Epidermal melanocyte (primary cell): ENCODE measurements at regions not wholly inside any gene's neighbourhood (a gene's known extent, or its start where the extent isn't known, plus 50 kb on each side); places are given as distances from the start of the nearest gene placed in this dataset.
"Not testable (repeated sequence)": the region's sequence is repeated elsewhere in the genome, so short reads cannot be mapped to it uniquely, and the experiment has no call there.

Experiments
- DNase-seq: peaks from one replicate; pipeline ENCODE4 v3.0.0; 2011; ENCODE audit warnings: low spot score; ENCODE audit not compliant: insufficient read length

GRCh38 chr3:64392001-64392400 lies 166.7 kb upstream of the PRICKLE2 start:
- no peak for DNase-seq

- no peak for DNase-seq
Measured at GRCh38 chr3:64390893-64391292, 165.6 kb upstream of the PRICKLE2 start.

- no peak for DNase-seq
Measured at GRCh38 chr3:64388886-64389285, 163.6 kb upstream of the PRICKLE2 start.

GRCh38 chr3:64387688-64388087 lies 162.4 kb upstream of the PRICKLE2 start:
- DNase-seq, result no peak

GRCh38 chr3:64385277-64385676 lies 160.0 kb upstream of the PRICKLE2 start:
- DNase-seq, result no peak

- no peak for DNase-seq
Measured at GRCh38 chr3:64384561-64384960, 159.3 kb upstream of the PRICKLE2 start.

GRCh38 chr3:64382153-64382552 lies 156.9 kb upstream of the PRICKLE2 start:
- no peak for DNase-seq

- DNase-seq, result no peak
Measured at GRCh38 chr3:64381367-64381766, 156.1 kb upstream of the PRICKLE2 start.

- DNase-seq, result no peak
Measured at GRCh38 chr3:64380546-64380945, 155.3 kb upstream of the PRICKLE2 start.

- DNase-seq, result no peak
Measured at GRCh38 chr3:64379221-64379620, 154.0 kb upstream of the PRICKLE2 start.

GRCh38 chr3:64377942-64378341 lies 152.7 kb upstream of the PRICKLE2 start:
- no peak for DNase-seq

- DNase-seq, result no peak
Measured at GRCh38 chr3:64375737-64376136, 150.5 kb upstream of the PRICKLE2 start.

- DNase-seq, result no peak
Measured at GRCh38 chr3:64369390-64369789, 144.1 kb upstream of the PRICKLE2 start.

GRCh38 chr3:64368257-64369020 lies 143.2 kb upstream of the PRICKLE2 start:
- DNase-seq, result no peak

- DNase-seq, result no peak
Measured at GRCh38 chr3:64365877-64366276, 140.6 kb upstream of the PRICKLE2 start.

GRCh38 chr3:64363842-64364241 lies 138.6 kb upstream of the PRICKLE2 start:
- DNase-seq, result no peak

GRCh38 chr3:64361962-64362735 lies 136.9 kb upstream of the PRICKLE2 start:
- DNase-seq, result no peak

- DNase-seq, result not testable (repeated sequence)
Measured at GRCh38 chr3:64361036-64361435, 135.8 kb upstream of the PRICKLE2 start.

GRCh38 chr3:64360280-64360679 lies 135.0 kb upstream of the PRICKLE2 start:
- no peak for DNase-seq

- no peak for DNase-seq
Measured at GRCh38 chr3:64359735-64360134, 134.5 kb upstream of the PRICKLE2 start.

- DNase-seq, result no peak
Measured at GRCh38 chr3:64358853-64359252, 133.6 kb upstream of the PRICKLE2 start.

GRCh38 chr3:64358176-64358575 lies 132.9 kb upstream of the PRICKLE2 start:
- DNase-seq, result no peak

- no peak for DNase-seq
Measured at GRCh38 chr3:64357481-64357880, 132.2 kb upstream of the PRICKLE2 start.
